Astrocyte of the spinal cord (primary cell): ENCODE measurements at regions not wholly inside any gene's neighbourhood (a gene's known extent, or its start where the extent isn't known, plus 50 kb on each side); places are given as distances from the start of the nearest gene placed in this dataset.

Experiments used
- DNase-seq: peaks from one replicate; pipeline ENCODE4 v3.0.0; 2011; ENCODE audit warnings: low read depth, low spot score
- H3K4me3 ChIP-seq: 2 replicates; pipeline ENCODE4 v1.5.1; 2011; ENCODE audit warnings: low read depth, mild to moderate bottlenecking, low read length, moderate library complexity
- CTCF ChIP-seq: IDR thresholded peaks from 2 replicates; pipeline ENCODE4 v1.5.1; 2012; ENCODE audit warnings: low read depth, mild to moderate bottlenecking, low read length, inconsistent platforms
- in situ Hi-C: cut with HindIII; loops from 2 replicates; pipeline ENCODE4 v1.10.0; 2017; ENCODE audit warnings: low sequenced_read_pairs

DNA sequence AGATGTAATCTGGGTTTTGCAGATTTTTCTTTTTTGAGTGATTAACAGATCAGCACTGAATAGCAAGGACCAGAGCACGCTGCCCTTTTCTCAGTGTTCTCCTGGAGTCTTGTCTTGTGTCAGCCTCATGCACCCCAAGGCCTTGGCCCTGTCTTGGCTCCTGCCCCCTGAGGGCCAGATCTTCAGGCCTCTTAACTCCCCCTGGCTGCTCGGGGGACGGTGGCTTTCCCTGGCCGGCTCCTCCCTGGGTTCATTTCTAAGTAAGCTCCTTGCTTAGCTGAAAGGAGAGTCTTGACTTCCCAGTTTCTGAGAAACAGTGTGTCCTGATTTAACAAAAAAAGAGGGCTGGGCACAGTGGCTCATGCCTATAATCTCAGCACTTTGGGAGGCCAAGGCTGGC, 1139.3 kb downstream of the BRD1 start:
- in situ Hi-C loops: no loop called here
- no peak for DNase-seq
- H3K4me3 ChIP-seq: no peak overlapping the region
- no peak for TF ChIP-seq CTCF

GRCh38 chr22:48687606-48688005, 1140.1 kb downstream of the BRD1 start:
- no peak overlapping the region for H3K4me3 ChIP-seq
- in situ Hi-C loops: no loop called here
- no peak for DNase-seq
- TF ChIP-seq CTCF: no peak

GRCh38 chr22:48686694-48687302, 1140.9 kb downstream of the BRD1 start:
- in situ Hi-C loops: no loop called here
- no peak for DNase-seq
- no peak overlapping the region for H3K4me3 ChIP-seq
- TF ChIP-seq CTCF: no peak

- DNase-seq: no peak
- in situ Hi-C loops: no loop called here
- TF ChIP-seq CTCF: no peak
- H3K4me3 ChIP-seq: no peak overlapping the region
These were observed 1141.9 kb downstream of the BRD1 start for GRCh38 chr22:48685767-48686166.

- in situ Hi-C loops: no loop called here
- DNase-seq: no peak
- TF ChIP-seq CTCF: no peak
- no peak overlapping the region for H3K4me3 ChIP-seq
These were observed 1144.0 kb downstream of the BRD1 start for GRCh38 chr22:48683640-48684039.

- no peak for TF ChIP-seq CTCF
- in situ Hi-C loops: no loop called here
- no peak for DNase-seq
- no peak overlapping the region for H3K4me3 ChIP-seq
These were observed 1145.2 kb downstream of the BRD1 start for GRCh38 chr22:48682504-48682903.

DNA sequence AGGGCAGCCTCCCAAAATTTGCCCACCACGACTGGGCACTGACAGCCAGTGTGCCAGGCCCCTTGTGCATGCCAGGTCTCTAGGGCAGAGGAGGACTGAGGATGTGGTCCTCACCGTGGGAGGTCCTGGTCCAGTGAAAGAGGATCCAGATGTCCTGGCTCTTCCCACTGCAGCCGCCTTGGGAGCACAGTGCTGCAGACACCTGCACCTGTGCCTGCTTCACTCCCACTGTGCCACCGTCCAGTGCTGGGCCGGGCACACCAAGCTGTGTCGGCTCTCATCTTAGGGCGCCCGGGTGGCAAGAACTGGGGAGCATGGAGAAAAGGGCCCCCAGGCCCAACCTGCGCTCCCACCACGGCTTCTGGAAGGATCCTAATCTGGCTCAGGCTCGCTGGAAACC, 1147.1 kb downstream of the BRD1 start:
- DNase-seq: no peak
- H3K4me3 ChIP-seq: no peak overlapping the region
- TF ChIP-seq CTCF: no peak
- in situ Hi-C loops: no loop called here
